ENCODE measurements at regions not wholly inside any gene's neighbourhood (a gene's known extent, or its start where the extent isn't known, plus 50 kb on each side); places are given as distances from the start of the nearest gene placed in this dataset.

- H3K27ac ChIP-seq (ENCODE audit: low read length in 2 of 2) = no peak overlapping the region
- H3K4me3 ChIP-seq (ENCODE audit: control extremely low read depth in 1 of 5, extremely low read depth in 1 of 5, insufficient read depth in 1 of 5, low read depth in 2 of 5, low read length in 4 of 5) = no peak overlapping the region
- intact Hi-C loops (cut with micrococcal nuclease) = no loop called here
- no peaks in the 10 kb centered on the region for H3K36me3 ChIP-seq (replicated peaks in 1 of 2; ENCODE audit: control extremely low read depth in 1 of 2, control insufficient read depth in 1 of 2, extremely low read depth in 1 of 2, insufficient read depth in 2 of 2, low read length in 1 of 2)
- ATAC-seq (ENCODE audit: low read depth) (no peak), DNase-seq (no peak)
- H3K4me3 Mint-ChIP-seq = no peak overlapping the region
- H3K79me2 ChIP-seq (ENCODE audit: control insufficient read depth, insufficient read depth, low read length) = no peaks in the 10 kb centered on the region
- no peaks in the 10 kb centered on the region for H3K9me3 Mint-ChIP-seq (ENCODE audit: insufficient read depth)
- no peaks in the 10 kb centered on the region for H4K20me1 ChIP-seq (ENCODE audit: control insufficient read depth, insufficient read depth, low read length, poor library complexity, severe bottlenecking)
- H3K9ac ChIP-seq (ENCODE audit: low read length) = no peak overlapping the region
- peaks cover 9% of the 10 kb centered on the region for H3K27me3 Mint-ChIP-seq
- no peak overlapping the region for H3K27ac Mint-ChIP-seq
- CTCF ChIA-PET = no interaction called here
- no peak overlapping the region for H2AFZ ChIP-seq (ENCODE audit: insufficient read depth, low read depth, low read length, poor library complexity, severe bottlenecking)
- H3K9me3 ChIP-seq (ENCODE audit: control extremely low read depth in 1 of 3, control insufficient read depth in 2 of 3, insufficient read depth in 1 of 3, low read length in 2 of 3) = no peaks in the 10 kb centered on the region
- POLR2A ChIA-PET = no interaction called here
- no peaks in the 10 kb centered on the region for H3K4me1 ChIP-seq (ENCODE audit: control insufficient read depth in 2 of 2, insufficient read depth in 2 of 2, low read length in 2 of 2)
- no peak overlapping the region for H3K4me2 ChIP-seq (replicated peaks; ENCODE audit: low read depth, low read length, poor library complexity, severe bottlenecking)
- WGBS (ENCODE audit: insufficient coverage) = 85% methylated on average over 5 of the region's 5 CpGs
- TF ChIP-seq CTCF (IDR thresholded peaks at IDR 0.05) = no peak
- TF ChIP-seq EZH2 (IDR thresholded peaks at IDR 0.05; ENCODE audit: borderline replicate concordance, insufficient read depth, low read depth, low read length, poor library complexity, severe bottlenecking) = no peak
- peaks cover 0 to 2% (median 0%) of the 10 kb centered on the region in 4 experiments for H3K27me3 ChIP-seq (replicated peaks in 1 of 4; ENCODE audit: control extremely low read depth in 1 of 4, control insufficient read depth in 3 of 4, insufficient read depth in 4 of 4, low read length in 3 of 4)
- no peaks in the 10 kb centered on the region for H3K4me1 Mint-ChIP-seq
Measured at GRCh38 chr4:154005171-154005520, 216.3 kb upstream of the SFRP2 start.

DNA sequence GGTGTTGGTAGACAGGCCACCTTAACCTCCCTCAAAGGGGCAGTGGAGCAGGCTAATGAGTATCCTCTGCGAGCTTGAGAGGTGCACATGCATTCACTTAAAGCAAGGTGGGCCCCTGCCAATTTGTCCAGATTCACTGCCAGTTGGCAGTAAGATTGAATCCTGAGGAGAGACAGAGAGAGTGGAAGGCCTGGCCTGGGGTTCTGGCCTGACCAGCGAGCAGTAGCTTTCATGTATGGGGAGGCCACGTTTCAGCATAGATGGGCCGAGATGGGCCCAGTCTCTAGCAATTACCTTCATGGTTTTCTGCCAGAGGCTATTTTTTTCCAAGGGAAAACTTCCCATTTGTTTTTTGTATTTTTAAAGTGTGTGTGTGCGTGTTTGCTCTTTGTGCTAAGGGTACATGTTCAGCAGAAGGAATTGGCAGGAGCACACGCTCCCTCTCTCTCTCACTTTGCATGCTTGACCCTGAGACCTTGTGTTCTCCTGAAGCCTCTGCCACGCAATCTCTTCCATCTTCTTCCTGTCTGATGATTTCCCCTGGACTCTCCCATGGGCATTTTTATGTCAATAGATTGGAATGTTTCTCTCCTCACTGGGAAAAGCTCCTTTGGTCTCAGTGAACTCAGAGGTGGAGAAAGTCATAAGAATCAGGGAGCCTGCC lies 215.8 kb upstream of the SFRP2 start:
- Histone ChIP-seq H2AFZ (ENCODE audit: insufficient read depth, low read depth, low read length, poor library complexity, severe bottlenecking) (no peak overlapping the region), H3K9ac (ENCODE audit: low read length) (no peak overlapping the region), H3K4me1 (ENCODE audit: control insufficient read depth in 2 of 2, insufficient read depth in 2 of 2, low read length in 2 of 2) (no peaks in the 10 kb centered on the region), H3K9me3 (ENCODE audit: control extremely low read depth in 1 of 3, control insufficient read depth in 2 of 3, insufficient read depth in 1 of 3, low read length in 2 of 3) (no peaks in the 10 kb centered on the region), H3K4me3 (ENCODE audit: control extremely low read depth in 1 of 5, extremely low read depth in 1 of 5, insufficient read depth in 1 of 5, low read depth in 2 of 5, low read length in 4 of 5) (no peak overlapping the region), H3K36me3 (replicated peaks in 1 of 2; ENCODE audit: control extremely low read depth in 1 of 2, control insufficient read depth in 1 of 2, extremely low read depth in 1 of 2, insufficient read depth in 2 of 2, low read length in 1 of 2) (no peaks in the 10 kb centered on the region), H3K27ac (ENCODE audit: low read length in 2 of 2) (no peak overlapping the region), H4K20me1 (ENCODE audit: control insufficient read depth, insufficient read depth, low read length, poor library complexity, severe bottlenecking) (no peaks in the 10 kb centered on the region), H3K79me2 (ENCODE audit: control insufficient read depth, insufficient read depth, low read length) (no peaks in the 10 kb centered on the region), H3K4me2 (replicated peaks; ENCODE audit: low read depth, low read length, poor library complexity, severe bottlenecking) (no peak overlapping the region), H3K27me3 (replicated peaks in 1 of 4; ENCODE audit: control extremely low read depth in 1 of 4, control insufficient read depth in 3 of 4, insufficient read depth in 4 of 4, low read length in 3 of 4) (peaks cover 0 to 2% (median 0%) of the 10 kb centered on the region in 4 experiments)
- Mint-ChIP-seq H3K9me3 (ENCODE audit: insufficient read depth) (no peaks in the 10 kb centered on the region), H3K4me3 (no peak overlapping the region), H3K27ac (no peak overlapping the region), H3K27me3 (peaks cover 9% of the 10 kb centered on the region), H3K4me1 (no peaks in the 10 kb centered on the region)
- ChIA-PET POLR2A (no interaction called here), CTCF (no interaction called here)
- WGBS (ENCODE audit: insufficient coverage) = 86% methylated on average over 2 of the region's 7 CpGs
- intact Hi-C loops (cut with micrococcal nuclease) = no loop called here
- ATAC-seq (ENCODE audit: low read depth) = no peak
- no peak for DNase-seq
- TF ChIP-seq EZH2 (IDR thresholded peaks at IDR 0.05; ENCODE audit: borderline replicate concordance, insufficient read depth, low read depth, low read length, poor library complexity, severe bottlenecking) (no peak), CTCF (IDR thresholded peaks at IDR 0.05) (no peak)
